IMR-90 (cell line): ENCODE measurements at regions not wholly inside any gene's neighbourhood (a gene's known extent, or its start where the extent isn't known, plus 50 kb on each side); places are given as distances from the start of the nearest gene placed in this dataset.

Source experiments
- ATAC-seq: fragments of 200-7000 bp; cut with Tn5 transposase; 2 replicates; pipeline ENCODE4 v1.9.1; 2020; ENCODE audit warnings: low read depth, mild to moderate bottlenecking, moderate library complexity
- BruUV-seq: library from RNA; stranded (reverse); fragments of 400-500 nt; replicated peaks from 2 replicates; lab custom pipeline; 2021; lab: Mats Ljungman, UMichigan
- CTCF ChIA-PET: fragments of 300-600 bp; formaldehyde crosslinking; extraction: SDS; loops from one replicate; lab custom pipeline; 2021; ENCODE audit warnings: antibody characterized with exemption; lab: Yijun Ruan, JAX
- POLR2A ChIA-PET: fragments of 300-600 bp; sonication (Branson Sonifier 250); formaldehyde crosslinking; loops from one replicate; lab custom pipeline; 2022; ENCODE audit warnings: antibody characterized with exemption; ENCODE audit not compliant: unreplicated experiment; lab: Charles Lee
- DNase-seq: peaks from one replicate; pipeline ENCODE4 v3.0.0; 2013
- H2AFZ ChIP-seq: replicated peaks from 2 replicates; pipeline ENCODE3; 2013; ENCODE audit warnings: low read length, mild to moderate bottlenecking; ENCODE audit not compliant: poor library complexity
- H2AK5ac ChIP-seq: 2 replicates; pipeline ENCODE4 v1.6.1; 2013; ENCODE audit warnings: low read depth, low read length, inconsistent platforms
- H2AK9ac ChIP-seq: replicated peaks from 2 replicates; pipeline ENCODE3; 2013; ENCODE audit warnings: mild to moderate bottlenecking, low read depth, low read length, moderate library complexity; ENCODE audit not compliant: poor library complexity
- H2BK120ac ChIP-seq: 2 replicates; pipeline ENCODE4 v1.6.1; 2013; ENCODE audit warnings: low read depth, low read length, inconsistent platforms
- H2BK15ac ChIP-seq: 3 replicates; pipeline ENCODE4 v1.6.1; 2013; ENCODE audit warnings: low read depth, low read length, inconsistent platforms
- H2BK20ac ChIP-seq: 2 replicates; pipeline ENCODE4 v1.6.1; 2013; ENCODE audit warnings: low read depth, mild to moderate bottlenecking, inconsistent platforms, low read length, moderate library complexity
- H2BK5ac ChIP-seq: 2 replicates; pipeline ENCODE4 v1.6.1; 2013; ENCODE audit warnings: mild to moderate bottlenecking, low read depth, low read length, inconsistent platforms; ENCODE audit not compliant: poor library complexity, severe bottlenecking
- H3K14ac ChIP-seq: replicated peaks from 2 replicates; pipeline ENCODE4 v1.6.1; 2013; ENCODE audit warnings: low read depth, low read length, inconsistent platforms
- H3K18ac ChIP-seq: 2 replicates; pipeline ENCODE4 v1.6.1; 2013; ENCODE audit warnings: low read depth, low read length, control low read depth
- H3K23ac ChIP-seq: 2 replicates; pipeline ENCODE4 v1.6.1; 2013; ENCODE audit warnings: low read depth, low read length, inconsistent platforms
- H3K27ac ChIP-seq: 2 replicates; pipeline ENCODE4 v1.5.1; 2013; ENCODE audit warnings: mild to moderate bottlenecking, control low read depth, low read length; ENCODE audit not compliant: insufficient read depth
- H3K27me3 ChIP-seq: 2 replicates; pipeline ENCODE4 v1.6.1; 2013; ENCODE audit warnings: low read length; ENCODE audit not compliant: control insufficient read depth, insufficient read depth
- H3K36me3 ChIP-seq: 2 replicates; pipeline ENCODE4 v1.6.1; 2013; ENCODE audit warnings: low read length, mixed read lengths; ENCODE audit not compliant: control insufficient read depth, insufficient read depth
- H3K4ac ChIP-seq: 2 replicates; pipeline ENCODE4 v1.6.1; 2013; ENCODE audit warnings: low read depth, low read length, inconsistent platforms
- H3K4me1 ChIP-seq: 2 replicates; pipeline ENCODE4 v1.6.1; 2013; ENCODE audit warnings: low read length, mixed read lengths; ENCODE audit not compliant: control insufficient read depth, insufficient read depth
- H3K4me2 ChIP-seq: 2 replicates; pipeline ENCODE4 v1.6.1; 2013; ENCODE audit warnings: low read depth, mild to moderate bottlenecking, control low read depth, low read length, moderate library complexity
- H3K4me3 ChIP-seq: 2 replicates; pipeline ENCODE4 v1.5.1; 2013; ENCODE audit warnings: low read depth, mild to moderate bottlenecking, control low read depth, low read length, moderate library complexity; ENCODE audit not compliant: insufficient read depth
- H3K56ac ChIP-seq: 2 replicates; pipeline ENCODE4 v1.6.1; 2013; ENCODE audit warnings: low read length, inconsistent platforms; ENCODE audit not compliant: insufficient read depth; ENCODE audit errors: extremely low read depth
- H3K79me1 ChIP-seq, 2 experiments: 2 replicates each; pipeline ENCODE4 v1.6.1; 2013; ENCODE audit warnings: low read length in 2 of 2, inconsistent platforms in 1 of 2, low read depth in 1 of 2
- H3K9ac ChIP-seq: 2 replicates; pipeline ENCODE4 v1.6.1; 2013; ENCODE audit warnings: low read depth, low read length, control low read depth
- H3K9me1 ChIP-seq: 2 replicates; pipeline ENCODE4 v1.6.1; 2013; ENCODE audit warnings: low read length, inconsistent platforms; ENCODE audit not compliant: insufficient read depth
- H3K9me3 ChIP-seq: 2 replicates; pipeline ENCODE4 v1.6.1; 2013; ENCODE audit warnings: low read length; ENCODE audit not compliant: control insufficient read depth, insufficient read depth
- H4K20me1 ChIP-seq: 2 replicates; pipeline ENCODE4 v1.6.1; 2013; ENCODE audit warnings: low read length, inconsistent platforms; ENCODE audit not compliant: insufficient read depth
- H4K5ac ChIP-seq: 2 replicates; pipeline ENCODE4 v1.6.1; 2013; ENCODE audit warnings: mild to moderate bottlenecking, low read depth, low read length, control low read depth
- H4K8ac ChIP-seq, 2 experiments: 2 replicates each; pipeline ENCODE4 v1.6.1; 2013; ENCODE audit warnings: low read depth in 2 of 2, low read length in 2 of 2, control low read depth in 1 of 2, inconsistent platforms in 1 of 2
- H4K91ac ChIP-seq: 2 replicates; pipeline ENCODE4 v1.6.1; 2013; ENCODE audit warnings: low read depth, low read length, inconsistent platforms; ENCODE audit not compliant: insufficient read depth
- FOS ChIP-seq: fragments of 150-350 bp; IDR thresholded peaks from 2 replicates; pipeline ENCODE4 v1.6.1; 2016; ENCODE audit warnings: low read depth, low read length
- SMC3 ChIP-seq: fragments of 150-350 bp; IDR thresholded peaks from 2 replicates; pipeline ENCODE4 v1.6.1; 2016; ENCODE audit warnings: low read depth, mild to moderate bottlenecking, antibody characterized with exemption, low read length, moderate library complexity
- WGBS, 2 experiments: methylation state at CpG; one replicate each; pipeline versions ENCODE4 v1.1.5 to v1.1.7; 2013; ENCODE audit warnings: missing lambda C conversion rate in 2 of 2; ENCODE audit not compliant: insufficient read length in 1 of 2; ENCODE audit errors: extremely low coverage in 2 of 2; 5-methylcytosine and 5-hydroxymethylcytosine counted together
- dilution Hi-C: fragments of 300-500 bp; cut with HindIII; formaldehyde crosslinking; loops from one replicate; pipeline ENCODE4 v1.14.3; 2018; ENCODE audit warnings: low sequenced_read_pairs; ENCODE audit not compliant: unreplicated experiment
- in situ Hi-C: fragments of 300-500 bp; cut with MboI; formaldehyde crosslinking; loops from 3 replicates; pipeline ENCODE4 v1.14.3; 2019; ENCODE audit warnings: low sequenced_read_pairs, inconsistent platforms, mixed read lengths
- intact Hi-C: fragments of 100-400 bp; cut with micrococcal nuclease; formaldehyde crosslinking; loops from 2 replicates; pipeline ENCODE4 v1.10.0; 2022

- Histone ChIP-seq H2AFZ (no peak overlapping the region), H4K91ac (no peak overlapping the region), H3K36me3 (no peaks in the 10 kb centered on the region), H3K4me1 (no peaks in the 10 kb centered on the region), H3K23ac (no peak overlapping the region), H2BK120ac (no peak overlapping the region), H3K56ac (no peak overlapping the region), H2BK5ac (no peak overlapping the region), H2BK15ac (no peak overlapping the region), H3K9me3 (no peaks in the 10 kb centered on the region; the same call in 1 of the 2 replicates), H3K4me3 (no peak overlapping the region), H3K4ac (no peak overlapping the region), H4K8ac (no peak overlapping the region), H3K79me1 (no peaks in the 10 kb centered on the region), H3K27me3 (no peaks in the 10 kb centered on the region), H3K4me2 (no peak overlapping the region), H3K18ac (no peak overlapping the region), H4K5ac (no peak overlapping the region), H2AK5ac (no peak overlapping the region), H3K9me1 (no peaks in the 10 kb centered on the region), H2BK20ac (no peak overlapping the region), H2AK9ac (no peak overlapping the region), H3K9ac (no peak overlapping the region), H3K27ac (no peak overlapping the region), H3K14ac (no peak overlapping the region), H4K20me1 (no peaks in the 10 kb centered on the region)
- DNase-seq (no peak), ATAC-seq (no peak)
- in situ Hi-C loops: no loop called here
- TF ChIP-seq SMC3 (no peak), FOS (no peak)
- dilution Hi-C loops: no loop called here
- ChIA-PET CTCF (no interaction called here), POLR2A (no interaction called here)
- WGBS, 2 experiments: 80% methylated on average over 1 of the region's 3 CpGs; no CpG with 5 or more reads in 1 of the 2 experiments
- intact Hi-C loops: no loop called here
- no TSS peak for BruUV-seq
Measured at GRCh38 chr3:180329187-180329586, 272.8 kb upstream of the TTC14 start.
